GM18858 (cell line): ENCODE measurements at regions not wholly inside any gene's neighbourhood (a gene's known extent, or its start where the extent isn't known, plus 50 kb on each side); places are given as distances from the start of the nearest gene placed in this dataset.
"Not testable (repeated sequence)": the region's sequence is repeated elsewhere in the genome, so short reads cannot be mapped to it uniquely, and the experiment has no call there.

Source experiments
- ATAC-seq: cut with Tn5 transposase; IDR thresholded peaks from one replicate; pipeline ENCODE4 v1.9.1; 2021; ENCODE audit not compliant: unreplicated experiment

- not testable (repeated sequence) for ATAC-seq
Measured at GRCh38 chr10:3954007-3954406, 169.0 kb upstream of the KLF6 start.

- no peak for ATAC-seq
Measured at GRCh38 chr10:3951993-3952392, 167.0 kb upstream of the KLF6 start.

- no peak for ATAC-seq
Measured at GRCh38 chr10:3950676-3951275, 165.8 kb upstream of the KLF6 start.

GRCh38 chr10:3949711-3950110, 164.7 kb upstream of the KLF6 start:
- no peak for ATAC-seq

GRCh38 chr10:3948843-3949242, 163.8 kb upstream of the KLF6 start:
- no peak for ATAC-seq

- no peak for ATAC-seq
Measured at GRCh38 chr10:3946234-3947229, 161.5 kb upstream of the KLF6 start.

- no peak for ATAC-seq
Measured at GRCh38 chr10:3945026-3945425, 160.0 kb upstream of the KLF6 start.

- ATAC-seq: no peak
Measured at GRCh38 chr10:3944591-3944990, 159.6 kb upstream of the KLF6 start.

GRCh38 chr10:3943695-3944257, 158.8 kb upstream of the KLF6 start:
- ATAC-seq: no peak

GRCh38 chr10:3942937-3943489, 158.0 kb upstream of the KLF6 start:
- no peak for ATAC-seq

- ATAC-seq: no peak
Measured at GRCh38 chr10:3941676-3942075, 156.7 kb upstream of the KLF6 start.

- no peak for ATAC-seq
Measured at GRCh38 chr10:3936422-3937040, 151.5 kb upstream of the KLF6 start.

GRCh38 chr10:3935933-3936359, 150.9 kb upstream of the KLF6 start:
- ATAC-seq: no peak

- peak; percentile 98 for ATAC-seq
Measured at GRCh38 chr10:3935141-3935540, 150.1 kb upstream of the KLF6 start.

- ATAC-seq: no peak
Measured at GRCh38 chr10:3933733-3934132, 148.7 kb upstream of the KLF6 start.

GRCh38 chr10:3932597-3933375, 147.8 kb upstream of the KLF6 start:
- ATAC-seq: no peak

- ATAC-seq: no peak
Measured at GRCh38 chr10:3931901-3932300, 146.9 kb upstream of the KLF6 start.

GRCh38 chr10:3931224-3931623, 146.2 kb upstream of the KLF6 start:
- ATAC-seq: no peak

GRCh38 chr10:3928569-3928968, 143.6 kb upstream of the KLF6 start:
- no peak for ATAC-seq

- no peak for ATAC-seq
Measured at GRCh38 chr10:3928078-3928477, 143.1 kb upstream of the KLF6 start.
